Motor neuron (in vitro differentiated cells): ENCODE measurements at regions not wholly inside any gene's neighbourhood (a gene's known extent, or its start where the extent isn't known, plus 50 kb on each side); places are given as distances from the start of the nearest gene placed in this dataset.
"Not testable (repeated sequence)": the region's sequence is repeated elsewhere in the genome, so short reads cannot be mapped to it uniquely, and the experiment has no call there.

Experiments used
- ATAC-seq, 8 experiments: fragments of 200-7000 bp; cut with Tn5 transposase; replicated peaks in 6 of 8; 2 replicates each; pipeline ENCODE4 v1.8.0; 2021; ENCODE audit warnings: mild to moderate bottlenecking in 8 of 8, moderate library complexity in 8 of 8
- H3K27ac ChIP-seq, 2 donors: fragments of 250-450 bp; sonication (Bioruptor Pico); 2 replicates each; pipeline ENCODE4 v1.9.0; 2021; ENCODE audit warnings: antibody characterized with exemption in 2 of 2, mild to moderate bottlenecking in 2 of 2, moderate library complexity in 1 of 2
- H3K4me1 ChIP-seq, 2 donors: fragments of 250-450 bp; sonication (Bioruptor Pico); replicated peaks in 1 of 2; 2 replicates each; pipeline ENCODE4 v1.6.1; 2021; ENCODE audit warnings: antibody characterized with exemption in 2 of 2, mild to moderate bottlenecking in 2 of 2, moderate library complexity in 1 of 2
- H3K4me3 ChIP-seq, 5 donors: fragments of 250-450 bp; sonication (Bioruptor Pico); 2 replicates each; pipeline ENCODE4 v1.9.0; 2021; ENCODE audit warnings: antibody characterized with exemption in 5 of 5, mild to moderate bottlenecking in 5 of 5, moderate library complexity in 4 of 5
- WGBS, 10 experiments: fragments of 450-650 bp; shearing (Covaris generic); methylation state at CpG; one replicate each; pipeline ENCODE4 v1.0.0; 2022; 5-methylcytosine and 5-hydroxymethylcytosine counted together
- in situ Hi-C, 9 experiments: fragments of 400-800 bp; cut with MboI; loops; one replicate each; pipeline ENCODE4 v1.15.0; 2021; ENCODE audit warnings: low sequenced_read_pairs in 9 of 9, low pct_unique_long_range_greater_than_20kb in 2 of 9; ENCODE audit not compliant: unreplicated experiment in 9 of 9

DNA sequence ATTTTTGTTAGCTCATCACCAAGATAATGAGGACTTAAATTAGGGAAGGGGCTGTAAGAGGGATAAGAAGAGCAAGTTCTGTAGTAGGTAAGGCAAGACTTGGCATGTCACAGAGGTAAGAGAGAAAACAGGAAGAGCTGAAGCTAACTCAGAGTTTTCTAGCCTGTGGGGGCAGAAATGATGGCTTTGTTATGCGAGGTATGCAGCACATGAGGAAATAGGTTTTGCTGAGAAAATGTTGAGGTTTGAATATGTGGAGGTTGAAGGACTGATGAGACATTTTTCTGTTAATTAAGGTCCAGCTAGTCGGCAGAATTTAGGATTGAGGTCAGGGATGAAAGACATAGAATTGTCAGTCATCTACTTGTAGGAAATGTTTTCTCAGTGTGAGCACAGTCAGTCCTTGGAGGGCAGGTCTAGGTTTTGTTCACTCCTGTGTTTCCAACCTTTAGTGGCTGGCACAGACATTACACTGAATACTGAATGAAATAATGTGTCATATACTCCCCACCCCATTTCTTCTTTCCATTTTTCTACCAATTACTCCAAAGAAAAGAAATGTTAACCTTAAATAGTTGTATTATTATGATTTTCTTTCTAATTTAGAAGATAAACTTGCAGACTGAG is 154.0 kb upstream of the AADAT start:
- WGBS, 10 experiments: 0 to 100% (median 58%) methylated on average over 1 to 2 of the region's 2 CpGs; no CpG with 5 or more reads in 1 of the 10 experiments
- no peak overlapping the region for H3K27ac ChIP-seq
- H3K4me3 ChIP-seq: no peak overlapping the region
- ATAC-seq: no peak
- peaks cover 2 to 3% of the 10 kb centered on the region in 2 donors for H3K4me1 ChIP-seq
- in situ Hi-C loops: no loop called here

DNA sequence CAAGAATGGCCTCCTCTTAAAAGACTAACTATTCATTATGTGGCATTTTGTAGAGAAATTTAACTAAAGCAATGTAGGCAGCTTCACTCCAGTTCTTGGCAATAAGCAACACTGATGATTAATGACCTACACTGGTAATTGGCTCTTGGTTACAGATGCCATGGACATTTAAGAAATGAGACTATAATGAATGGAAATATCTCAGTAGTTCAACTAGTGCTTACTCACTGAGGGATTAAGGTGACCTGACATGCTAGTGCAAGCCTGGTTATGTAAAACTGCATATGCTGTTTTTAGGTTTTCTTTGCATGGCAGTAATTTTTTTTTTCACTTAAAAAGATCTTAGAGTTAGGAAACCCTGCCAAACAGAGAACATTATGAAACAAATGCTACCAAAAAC is 152.7 kb upstream of the AADAT start:
- Histone ChIP-seq H3K4me1 (peaks cover 2 to 3% of the 10 kb centered on the region in 2 donors), H3K27ac (no peak overlapping the region), H3K4me3 (no peak overlapping the region)
- peak in 3 of 8 experiments; percentile 35 to 57 (median 56) for ATAC-seq
- in situ Hi-C loops: no loop called here

DNA sequence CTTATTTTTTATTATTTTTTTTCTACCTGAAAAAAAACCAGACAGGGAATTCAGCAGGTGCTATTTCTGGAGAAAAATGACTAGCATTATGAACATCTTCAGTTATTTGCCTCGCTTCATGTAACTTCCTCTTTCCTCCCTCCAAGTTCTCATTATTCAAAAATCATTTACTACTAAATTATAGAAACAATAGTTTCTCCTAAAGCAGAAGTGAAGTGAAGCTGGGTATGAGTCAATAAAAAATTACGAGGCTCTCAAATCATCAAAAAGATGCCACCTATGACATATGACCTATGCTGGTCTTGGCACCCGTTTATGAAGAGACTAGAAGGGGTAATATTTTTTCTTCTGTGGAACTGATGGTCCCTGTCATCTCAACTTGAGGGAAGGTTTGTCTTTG is 145.0 kb upstream of the AADAT start:
- 0 to 89% (median 76%) methylated on average over 1 to 3 of the region's 3 CpGs; no CpG with 5 or more reads in 2 of the 10 experiments for WGBS, 10 experiments
- Histone ChIP-seq H3K27ac (no peak overlapping the region), H3K4me1 (no peaks in the 10 kb centered on the region), H3K4me3 (no peak overlapping the region)
- no peak for ATAC-seq
- in situ Hi-C loops: no loop called here

DNA sequence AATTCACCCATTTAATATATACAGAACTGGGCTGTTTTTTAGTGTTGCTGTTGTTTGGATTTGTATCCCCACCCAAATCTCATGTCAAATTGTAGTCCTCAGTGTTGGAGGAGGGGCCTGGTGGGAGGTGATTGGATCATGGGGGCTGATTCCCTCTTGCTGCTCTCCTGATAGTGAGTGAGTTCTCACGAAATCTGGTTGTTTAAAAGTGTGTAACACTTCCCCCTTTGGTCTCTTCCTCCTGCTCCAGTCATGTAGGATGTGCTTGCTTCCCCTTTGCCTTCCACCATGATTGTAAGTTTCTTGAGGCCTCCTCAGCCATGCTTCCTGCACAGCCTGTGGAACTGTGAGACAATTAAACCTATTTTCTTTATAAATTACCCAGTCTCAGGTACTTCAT is 141.6 kb upstream of the AADAT start:
- WGBS, 10 experiments: 0 to 75% (median 40%) methylated on average over 1 of the region's 1 CpG; no CpG with 5 or more reads in 4 of the 10 experiments
- peaks cover 0 to 4% of the 10 kb centered on the region in 2 donors for H3K4me1 ChIP-seq
- no peak for ATAC-seq
- H3K4me3 ChIP-seq: no peak overlapping the region
- H3K27ac ChIP-seq: no peak overlapping the region
- in situ Hi-C loops: no loop called here

DNA sequence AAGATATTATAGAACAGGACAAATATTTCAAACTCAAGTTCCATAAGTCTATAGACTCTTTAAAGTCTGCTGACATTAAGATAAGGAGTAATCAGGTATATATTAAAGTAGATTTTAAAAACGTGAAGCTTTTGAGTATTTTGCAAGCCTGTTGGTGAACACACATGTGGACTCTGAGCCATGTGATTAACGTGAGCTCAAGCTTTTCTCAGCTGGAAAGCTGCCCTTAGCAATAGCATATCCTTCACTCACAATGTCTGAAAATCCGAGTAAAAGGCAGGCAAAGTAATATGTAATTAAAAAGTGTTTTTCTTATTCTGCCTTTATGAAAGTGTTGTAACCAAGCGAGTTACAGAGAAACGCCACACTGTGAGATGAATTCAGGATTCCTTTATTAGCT is 140.5 kb upstream of the AADAT start:
- ATAC-seq: no peak
- no peak overlapping the region for H3K27ac ChIP-seq
- no peak overlapping the region for H3K4me3 ChIP-seq
- H3K4me1 ChIP-seq: peaks cover 0 to 4% of the 10 kb centered on the region in 2 donors
- WGBS, 10 experiments: 0 to 93% (median 65%) methylated on average over 2 to 5 of the region's 5 CpGs
- in situ Hi-C loops: no loop called here

DNA sequence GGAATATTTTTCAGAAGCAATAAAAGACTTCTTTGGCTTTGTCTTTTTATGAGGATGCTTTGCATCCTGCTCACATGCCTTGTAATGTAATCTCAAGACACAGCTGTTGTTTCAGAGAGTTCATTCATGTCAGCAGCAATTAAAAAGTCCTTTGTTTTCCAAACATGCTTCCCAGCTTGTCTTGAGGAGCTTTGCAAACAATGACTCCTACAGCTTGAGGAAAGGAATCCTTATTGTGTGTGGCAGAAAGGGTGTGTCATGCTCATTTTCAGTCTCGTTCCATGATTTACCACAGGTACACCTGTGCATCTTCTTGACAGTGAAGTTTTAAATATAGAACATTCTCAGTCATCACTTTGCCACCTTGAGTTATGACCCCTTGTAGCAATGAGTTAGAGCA is 139.2 kb upstream of the AADAT start:
- WGBS, 10 experiments: 0 to 50% (median 29%) methylated on average over 1 of the region's 1 CpG; no CpG with 5 or more reads in 5 of the 10 experiments
- Histone ChIP-seq H3K4me3 (no peak overlapping the region), H3K4me1 (peaks cover 0 to 4% of the 10 kb centered on the region in 2 donors), H3K27ac (no peak overlapping the region)
- ATAC-seq: no peak
- in situ Hi-C loops: no loop called here

DNA sequence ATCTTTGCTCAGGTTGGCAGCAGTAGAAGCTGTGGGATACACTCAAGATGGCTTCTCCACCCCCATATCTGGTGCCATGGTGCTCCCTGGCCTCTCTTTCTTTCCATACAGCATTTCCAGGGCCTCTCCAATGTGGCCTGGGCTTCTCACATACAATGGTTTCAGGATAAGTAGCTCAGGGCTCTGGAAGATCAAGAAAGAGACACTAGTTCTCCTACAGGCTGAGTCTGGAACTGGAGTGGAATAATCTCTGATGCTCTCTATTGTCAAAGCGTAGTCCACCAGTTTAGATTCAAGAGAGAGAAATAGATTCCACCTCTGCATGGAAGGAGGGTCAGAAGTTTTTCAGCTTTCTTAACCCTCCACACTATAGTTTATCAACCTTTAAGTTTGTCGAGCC is 138.2 kb upstream of the AADAT start:
- in situ Hi-C loops: no loop called here
- Histone ChIP-seq H3K4me3 (no peak overlapping the region), H3K27ac (no peak overlapping the region), H3K4me1 (peaks cover 0 to 4% of the 10 kb centered on the region in 2 donors)
- ATAC-seq: no peak
- WGBS, 10 experiments: 0 to 100% (median 84%) methylated on average over 1 to 2 of the region's 2 CpGs

DNA sequence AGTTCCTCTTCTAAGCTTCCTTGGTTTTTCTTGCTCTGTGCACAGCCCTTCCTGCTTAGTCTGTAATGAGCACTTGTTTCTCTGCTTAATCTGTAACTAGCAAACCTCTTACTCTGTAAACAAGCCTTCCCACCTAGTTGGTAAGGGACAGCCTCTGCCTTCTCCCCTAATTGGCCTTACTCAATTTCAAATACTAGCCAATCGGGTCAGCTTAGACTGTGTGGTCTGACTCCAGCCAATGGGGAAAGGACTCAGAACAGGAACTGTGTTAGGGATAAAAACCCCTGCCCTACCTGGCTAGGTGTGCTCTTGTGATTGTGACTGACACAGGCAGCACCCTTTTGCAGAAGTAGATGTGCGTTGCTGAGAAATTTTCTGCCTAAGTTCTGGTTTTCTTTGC is 136.5 kb upstream of the AADAT start:
- Histone ChIP-seq H3K27ac (no peak overlapping the region), H3K4me3 (no peak overlapping the region), H3K4me1 (peaks cover 0 to 4% of the 10 kb centered on the region in 2 donors)
- in situ Hi-C loops: no loop called here
- 0 to 100% (median 79%) methylated on average over 1 to 2 of the region's 2 CpGs; no CpG with 5 or more reads in 3 of the 10 experiments for WGBS, 10 experiments
- no peak for ATAC-seq

- Histone ChIP-seq H3K4me1 (no peaks in the 10 kb centered on the region), H3K27ac (no peak overlapping the region), H3K4me3 (no peak overlapping the region)
- 0 to 80% (median 22%) methylated on average over 1 of the region's 1 CpG; no CpG with 5 or more reads in 2 of the 10 experiments for WGBS, 10 experiments
- in situ Hi-C loops: no loop called here
- no peak for ATAC-seq
Measured at GRCh38 chr4:170214731-170215130, 125.0 kb upstream of the AADAT start.

- H3K27ac ChIP-seq: no peak overlapping the region
- no peak overlapping the region for H3K4me3 ChIP-seq
- H3K4me1 ChIP-seq: no peaks in the 10 kb centered on the region
- ATAC-seq: no peak
- in situ Hi-C loops: no loop called here
- 0 to 89% (median 60%) methylated on average over 1 of the region's 1 CpG; no CpG with 5 or more reads in 5 of the 10 experiments for WGBS, 10 experiments
Measured at GRCh38 chr4:170214101-170214500, 124.3 kb upstream of the AADAT start.

DNA sequence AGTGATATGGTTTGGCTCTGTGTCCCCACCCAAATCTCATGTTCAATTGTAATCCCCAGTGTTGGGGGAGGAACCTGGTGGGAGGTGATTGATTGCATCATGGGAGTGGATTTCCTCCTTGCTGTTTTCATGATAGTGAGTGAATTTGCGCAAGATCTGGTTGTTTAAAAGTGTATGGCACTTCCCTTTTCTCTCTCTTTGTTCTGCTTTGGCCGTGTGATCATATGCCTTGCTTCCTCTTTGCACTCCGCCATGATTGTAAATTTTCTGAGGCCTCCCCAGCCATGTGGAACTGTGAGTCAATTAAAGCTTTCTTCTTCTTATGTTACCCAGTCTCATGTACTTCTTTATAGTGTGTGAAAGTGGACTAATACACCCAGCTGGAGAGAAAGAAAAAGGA is 113.0 kb upstream of the AADAT start:
- no peak for ATAC-seq
- Histone ChIP-seq H3K4me3 (no peak overlapping the region), H3K27ac (no peak overlapping the region), H3K4me1 (no peaks in the 10 kb centered on the region)
- in situ Hi-C loops: no loop called here
- 0 to 85% (median 63%) methylated on average over 1 to 3 of the region's 3 CpGs for WGBS, 10 experiments

- Histone ChIP-seq H3K4me1 (no peaks in the 10 kb centered on the region), H3K27ac (no peak overlapping the region), H3K4me3 (no peak overlapping the region)
- 0 to 92% (median 29%) methylated on average over 1 of the region's 1 CpG; no CpG with 5 or more reads in 2 of the 10 experiments for WGBS, 10 experiments
- no peak for ATAC-seq
- in situ Hi-C loops: no loop called here
Measured at GRCh38 chr4:170198747-170199146, 109.0 kb upstream of the AADAT start.

DNA sequence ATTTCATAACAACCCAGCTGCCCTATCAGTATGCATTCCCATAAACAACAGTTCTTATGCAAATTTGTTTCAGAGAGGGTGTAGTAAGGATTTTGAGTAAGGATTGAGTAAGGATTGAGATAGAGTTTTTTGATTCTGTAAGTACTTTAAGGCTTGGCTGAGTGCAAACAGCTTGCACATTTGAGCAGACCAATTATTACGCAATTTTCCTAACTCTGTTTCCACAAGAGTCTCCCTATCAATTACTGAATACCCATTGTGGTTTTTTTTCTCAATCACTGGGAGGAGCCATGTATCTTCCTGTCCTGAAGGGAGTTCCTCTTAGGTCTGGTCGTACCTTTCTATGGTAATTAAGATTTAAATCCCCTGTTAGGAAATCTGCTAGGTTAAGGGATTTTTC is 105.0 kb upstream of the AADAT start:
- H3K4me1 ChIP-seq, H3K27ac ChIP-seq, ATAC-seq, in situ Hi-C loops, H3K4me3 ChIP-seq: not testable (repeated sequence)
- 0 to 95% (median 40%) methylated on average over 1 to 2 of the region's 2 CpGs; no CpG with 5 or more reads in 1 of the 10 experiments for WGBS, 10 experiments

- WGBS, 10 experiments: 0 to 90% (median 73%) methylated on average over 2 to 6 of the region's 6 CpGs; no CpG with 5 or more reads in 1 of the 10 experiments
- H3K27ac ChIP-seq: no peak overlapping the region
- ATAC-seq: no peak
- in situ Hi-C loops: no loop called here
- no peak overlapping the region for H3K4me3 ChIP-seq
- H3K4me1 ChIP-seq: no peaks in the 10 kb centered on the region
Measured at GRCh38 chr4:170193496-170193895, 103.7 kb upstream of the AADAT start.
